Activated CD8-positive, alpha-beta memory T cell treated with anti-CD3 and anti-CD28 coated beads, Interleukin-2, amount 10 ng/mL, durations not matched to agents 7 days and 5 days (primary cell): ENCODE measurements at regions not wholly inside any gene's neighbourhood (a gene's known extent, or its start where the extent isn't known, plus 50 kb on each side); places are given as distances from the start of the nearest gene placed in this dataset.

Experiments used
- ATAC-seq: fragments of 150-1000 bp; cut with Tn5 transposase; one replicate; pipeline ENCODE4 v1.10.0; 2021; ENCODE audit warnings: moderate library complexity
- CTCF ChIA-PET: fragments of 350-600 bp; sonication (Branson Sonifier 250); formaldehyde crosslinking; loops from one replicate; lab custom pipeline; 2021; ENCODE audit warnings: antibody characterized with exemption; lab: Charles Lee
- DNase-seq: peaks from one replicate; pipeline ENCODE4 v3.0.0-alpha.2; 2020
- H3K27ac Mint-ChIP-seq: one replicate; pipeline ENCODE4 v1.8.0; 2021; ENCODE audit warnings: mild to moderate bottlenecking, mixed read lengths
- H3K27me3 Mint-ChIP-seq: one replicate; pipeline ENCODE4 v1.8.0; 2021; ENCODE audit warnings: mixed read lengths
- H3K36me3 Mint-ChIP-seq: one replicate; pipeline ENCODE4 v1.8.0; 2021; ENCODE audit warnings: mild to moderate bottlenecking, mixed read lengths
- H3K4me1 Mint-ChIP-seq: one replicate; pipeline ENCODE4 v1.8.0; 2021; ENCODE audit warnings: mixed read lengths
- H3K4me3 Mint-ChIP-seq: one replicate; pipeline ENCODE4 v1.8.0; 2021; ENCODE audit warnings: mild to moderate bottlenecking, moderate library complexity, mixed read lengths
- H3K9me3 Mint-ChIP-seq: one replicate; pipeline ENCODE4 v1.8.0; 2022; ENCODE audit warnings: low read depth, mixed read lengths

- Mint-ChIP-seq H3K27ac (no peak overlapping the region), H3K36me3 (no peaks in the 10 kb centered on the region), H3K4me3 (no peak overlapping the region), H3K27me3 (no peaks in the 10 kb centered on the region), H3K4me1 (no peaks in the 10 kb centered on the region), H3K9me3 (no peaks in the 10 kb centered on the region)
- DNase-seq (no peak), ATAC-seq (no peak)
- CTCF ChIA-PET = no interaction called here
Observed at GRCh38 chr20:22810626-22811569, 224.2 kb upstream of the SSTR4 start.

DNA sequence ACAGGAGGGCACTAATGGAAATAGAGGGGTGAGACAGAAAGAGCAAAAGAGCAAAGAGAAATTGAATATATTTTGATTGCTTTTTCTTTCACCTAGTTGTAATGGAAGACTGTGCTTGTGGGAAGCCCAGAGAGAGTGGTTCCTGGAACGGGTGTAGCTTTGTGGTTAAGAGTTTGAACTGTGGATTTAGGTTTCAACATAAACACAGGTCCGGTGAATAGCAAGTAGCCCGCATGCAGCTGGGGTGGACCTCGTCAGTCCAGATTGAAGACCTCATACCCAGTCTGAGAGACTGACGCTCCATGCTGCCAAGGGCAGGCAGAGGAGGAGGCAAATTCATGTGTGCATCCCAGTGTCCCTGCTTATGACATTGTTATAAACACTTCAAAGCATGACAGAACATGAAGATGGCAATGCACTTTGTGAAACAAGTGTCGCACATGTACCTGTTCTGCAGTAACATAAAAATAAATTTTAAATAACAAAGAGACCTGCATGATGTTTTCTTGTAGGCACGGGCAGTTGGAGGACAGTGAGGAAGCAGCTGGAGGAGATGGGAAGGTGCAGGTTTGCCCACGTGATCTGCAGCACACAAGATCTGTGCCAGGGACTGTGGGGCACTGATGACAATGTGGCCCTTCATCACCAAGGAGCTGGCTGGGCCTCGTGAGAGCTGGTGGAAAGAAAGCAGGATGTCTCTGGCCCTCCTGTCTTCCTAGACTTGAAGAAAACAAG is 220.5 kb upstream of the SSTR4 start:
- ATAC-seq (no peak), DNase-seq (no peak)
- CTCF ChIA-PET = no interaction called here
- Mint-ChIP-seq H3K36me3 (no peaks in the 10 kb centered on the region), H3K27me3 (no peaks in the 10 kb centered on the region), H3K4me3 (no peak overlapping the region), H3K4me1 (no peaks in the 10 kb centered on the region), H3K27ac (no peak overlapping the region), H3K9me3 (no peaks in the 10 kb centered on the region)

DNA sequence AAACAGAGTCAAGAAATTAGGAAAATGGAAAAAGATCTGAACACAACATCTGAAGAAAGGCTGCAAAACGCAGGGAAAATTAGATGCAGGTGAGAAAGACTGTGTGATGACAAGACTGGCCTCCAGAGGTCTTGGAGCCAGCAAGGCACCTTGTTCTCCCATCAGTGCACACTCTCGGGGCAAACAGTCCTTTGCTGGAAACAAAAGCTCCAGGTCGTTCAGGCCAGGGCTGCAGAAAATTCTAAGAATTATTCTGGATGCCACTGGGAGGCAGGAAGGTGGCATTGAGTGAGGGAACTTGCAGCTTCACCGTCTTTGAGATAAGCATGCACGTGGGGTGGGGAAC is 219.9 kb upstream of the SSTR4 start:
- DNase-seq = no peak
- Mint-ChIP-seq H3K36me3 (no peaks in the 10 kb centered on the region), H3K27ac (no peak overlapping the region), H3K4me3 (no peak overlapping the region), H3K27me3 (no peaks in the 10 kb centered on the region), H3K9me3 (no peaks in the 10 kb centered on the region), H3K4me1 (no peaks in the 10 kb centered on the region)
- CTCF ChIA-PET = no interaction called here
- no peak for ATAC-seq

GRCh38 chr20:22815603-22816315 is 219.4 kb upstream of the SSTR4 start:
- CTCF ChIA-PET = no interaction called here
- H3K27ac Mint-ChIP-seq = no peak overlapping the region
- H3K4me3 Mint-ChIP-seq = no peak overlapping the region
- ATAC-seq (no peak), DNase-seq (no peak)
- H3K9me3 Mint-ChIP-seq = no peaks in the 10 kb centered on the region
- no peaks in the 10 kb centered on the region for H3K4me1 Mint-ChIP-seq
- H3K27me3 Mint-ChIP-seq = no peaks in the 10 kb centered on the region
- H3K36me3 Mint-ChIP-seq = no peaks in the 10 kb centered on the region

- no peaks in the 10 kb centered on the region for H3K9me3 Mint-ChIP-seq
- no peaks in the 10 kb centered on the region for H3K4me1 Mint-ChIP-seq
- ATAC-seq (no peak), DNase-seq (no peak)
- H3K4me3 Mint-ChIP-seq = no peak overlapping the region
- CTCF ChIA-PET = no interaction called here
- H3K27ac Mint-ChIP-seq = no peak overlapping the region
- H3K36me3 Mint-ChIP-seq = no peaks in the 10 kb centered on the region
- no peaks in the 10 kb centered on the region for H3K27me3 Mint-ChIP-seq
Observed at GRCh38 chr20:22818636-22819035, 216.5 kb upstream of the SSTR4 start.

DNA sequence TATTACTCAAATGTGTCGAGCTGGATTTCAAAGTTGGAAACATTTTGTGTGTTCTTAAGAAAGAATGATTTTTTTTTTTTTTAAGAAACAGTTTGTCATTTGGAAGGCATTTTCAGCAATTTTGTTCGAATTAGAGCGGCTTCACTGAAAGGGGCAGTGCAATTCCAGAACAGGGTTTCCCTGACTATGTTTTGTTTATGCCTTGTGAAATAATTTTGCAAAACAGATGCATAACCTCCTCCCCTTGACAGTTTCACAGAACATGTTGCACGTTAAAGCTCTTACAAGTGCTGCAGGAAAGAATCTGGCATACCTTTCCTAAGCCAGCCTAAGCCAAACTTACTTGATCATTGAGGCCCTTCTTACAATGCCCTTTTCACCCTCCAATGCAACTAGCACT is 216.0 kb upstream of the SSTR4 start:
- Mint-ChIP-seq H3K9me3 (no peaks in the 10 kb centered on the region), H3K36me3 (no peaks in the 10 kb centered on the region), H3K4me3 (no peak overlapping the region), H3K4me1 (no peaks in the 10 kb centered on the region), H3K27ac (no peak overlapping the region), H3K27me3 (no peaks in the 10 kb centered on the region)
- DNase-seq (no peak), ATAC-seq (no peak)
- CTCF ChIA-PET = no interaction called here

GRCh38 chr20:22819784-22820183 is 215.3 kb upstream of the SSTR4 start:
- Mint-ChIP-seq H3K27me3 (no peaks in the 10 kb centered on the region), H3K4me1 (no peaks in the 10 kb centered on the region)
- no peak for DNase-seq

GRCh38 chr20:22821081-22821727 is 213.9 kb upstream of the SSTR4 start:
- Mint-ChIP-seq H3K9me3 (peaks cover 2% of the 10 kb centered on the region), H3K36me3 (no peaks in the 10 kb centered on the region), H3K27ac (no peak overlapping the region), H3K4me3 (no peak overlapping the region), H3K27me3 (no peaks in the 10 kb centered on the region), H3K4me1 (no peaks in the 10 kb centered on the region)
- CTCF ChIA-PET = no interaction called here
- DNase-seq (no peak), ATAC-seq (no peak)

More at GRCh38 chr20:22819784-22820183, 215.3 kb upstream of the SSTR4 start:
- CTCF ChIA-PET = no interaction called here
- H3K27ac Mint-ChIP-seq = no peak overlapping the region
- no peak overlapping the region for H3K4me3 Mint-ChIP-seq
- ATAC-seq = no peak
- H3K9me3 Mint-ChIP-seq = no peaks in the 10 kb centered on the region
- H3K36me3 Mint-ChIP-seq = no peaks in the 10 kb centered on the region

GRCh38 chr20:22821796-22822195 is 213.3 kb upstream of the SSTR4 start:
- peaks cover 2% of the 10 kb centered on the region for H3K9me3 Mint-ChIP-seq
- no peak overlapping the region for H3K27ac Mint-ChIP-seq
- no peaks in the 10 kb centered on the region for H3K36me3 Mint-ChIP-seq
- ATAC-seq = no peak
- H3K27me3 Mint-ChIP-seq = no peaks in the 10 kb centered on the region
- no peak for DNase-seq
- no peaks in the 10 kb centered on the region for H3K4me1 Mint-ChIP-seq
- no peak overlapping the region for H3K4me3 Mint-ChIP-seq
- CTCF ChIA-PET = no interaction called here

DNA sequence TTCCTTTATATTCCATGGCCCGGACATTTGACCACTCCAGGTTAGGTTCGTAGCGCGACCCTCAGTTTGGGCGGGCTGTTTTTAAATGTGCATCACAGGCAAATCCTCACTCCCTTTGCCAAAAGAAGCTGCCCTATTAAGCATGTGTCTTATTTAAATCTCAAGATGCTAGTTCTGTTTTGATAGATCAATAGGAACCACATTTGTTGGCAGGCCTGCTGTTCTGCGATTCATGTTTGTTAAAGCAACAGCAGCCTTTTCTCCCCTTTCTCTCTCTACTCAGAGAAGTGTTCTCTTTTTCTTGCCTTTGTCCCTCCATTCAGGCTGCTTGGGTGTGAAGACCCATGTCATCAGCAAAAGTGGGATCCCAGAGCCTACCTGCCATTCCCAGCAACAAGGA is 212.0 kb upstream of the SSTR4 start:
- Mint-ChIP-seq H3K36me3 (no peaks in the 10 kb centered on the region), H3K9me3 (peaks cover 2% of the 10 kb centered on the region), H3K4me1 (no peaks in the 10 kb centered on the region), H3K27ac (no peak overlapping the region), H3K27me3 (no peaks in the 10 kb centered on the region), H3K4me3 (no peak overlapping the region)
- DNase-seq = no peak
- CTCF ChIA-PET = no interaction called here
- ATAC-seq = no peak

DNA sequence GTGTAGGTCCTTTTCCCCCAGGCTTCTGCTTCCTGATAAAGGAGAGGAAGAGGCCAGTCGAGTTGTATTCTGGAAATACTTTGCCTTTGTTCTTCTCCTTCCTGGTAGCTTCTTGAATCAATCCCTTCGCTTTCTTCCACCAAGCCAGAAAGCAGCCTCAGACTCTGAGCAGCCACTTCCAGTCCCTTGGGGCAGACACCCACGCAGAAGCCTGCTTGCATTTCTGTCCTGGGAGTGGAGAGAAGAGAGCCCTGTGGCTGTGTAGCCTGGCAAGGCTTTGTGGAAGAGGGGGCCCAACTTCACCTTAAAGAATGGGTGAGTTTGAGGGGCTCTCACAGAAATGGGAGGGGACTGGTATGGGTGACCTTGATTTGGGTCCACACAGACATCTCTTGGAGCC is 211.0 kb upstream of the SSTR4 start:
- ATAC-seq (no peak), DNase-seq (peak; percentile 19)
- Mint-ChIP-seq H3K27me3 (no peaks in the 10 kb centered on the region), H3K4me1 (no peaks in the 10 kb centered on the region), H3K4me3 (no peak overlapping the region), H3K9me3 (peaks cover 2% of the 10 kb centered on the region), H3K27ac (no peak overlapping the region), H3K36me3 (no peaks in the 10 kb centered on the region)
- CTCF ChIA-PET = no interaction called here

DNA sequence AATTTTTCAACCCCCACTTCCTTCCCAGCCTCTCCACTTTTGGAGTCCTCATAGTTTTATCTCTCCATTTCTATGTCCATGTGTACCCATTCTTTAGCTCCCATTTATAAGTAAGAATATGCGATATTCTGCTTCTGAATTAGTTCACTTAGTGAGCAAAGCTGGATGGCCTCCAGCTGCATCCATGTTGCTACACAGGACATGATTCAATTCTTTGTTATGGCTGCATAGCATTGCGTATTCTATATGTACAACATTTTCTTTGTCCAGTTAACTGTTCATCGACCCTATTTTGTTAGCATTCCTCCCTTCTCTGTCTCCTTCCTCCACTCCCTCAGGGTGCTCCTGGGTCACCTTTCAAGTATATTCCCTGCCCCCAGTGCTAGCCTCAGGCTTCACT is 210.0 kb upstream of the SSTR4 start:
- CTCF ChIA-PET = no interaction called here
- no peaks in the 10 kb centered on the region for H3K4me1 Mint-ChIP-seq
- no peaks in the 10 kb centered on the region for H3K27me3 Mint-ChIP-seq
- H3K36me3 Mint-ChIP-seq = no peaks in the 10 kb centered on the region
- ATAC-seq (no peak), DNase-seq (no peak)
- H3K27ac Mint-ChIP-seq = no peak overlapping the region
- no peak overlapping the region for H3K4me3 Mint-ChIP-seq
- H3K9me3 Mint-ChIP-seq = peaks cover 2% of the 10 kb centered on the region

DNA sequence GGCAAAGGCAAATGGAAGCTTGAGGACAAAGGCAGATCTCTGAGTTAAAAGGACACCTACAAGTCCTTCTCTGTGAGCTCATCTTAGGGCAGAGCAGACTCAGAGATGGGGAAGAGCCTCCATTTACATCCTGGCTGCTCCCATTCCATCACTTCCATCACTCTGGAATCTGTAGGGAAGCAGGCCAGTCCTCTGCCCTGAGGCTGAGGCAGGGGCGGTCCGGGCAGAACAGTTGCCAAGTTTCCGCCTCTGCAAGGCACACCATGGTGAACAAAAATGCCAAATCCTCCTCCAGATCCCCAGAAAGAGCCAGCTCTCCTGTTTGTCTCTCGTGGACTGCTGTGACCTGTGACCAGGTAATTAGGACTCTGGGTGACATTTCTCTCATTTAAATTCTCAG is 209.6 kb upstream of the SSTR4 start:
- no peak overlapping the region for H3K4me3 Mint-ChIP-seq
- CTCF ChIA-PET = no interaction called here
- H3K27ac Mint-ChIP-seq = no peak overlapping the region
- H3K4me1 Mint-ChIP-seq = no peaks in the 10 kb centered on the region
- ATAC-seq (no peak), DNase-seq (no peak)
- H3K9me3 Mint-ChIP-seq = peaks cover 2% of the 10 kb centered on the region
- H3K27me3 Mint-ChIP-seq = no peaks in the 10 kb centered on the region
- no peaks in the 10 kb centered on the region for H3K36me3 Mint-ChIP-seq
